Stimulated activated CD4-positive, alpha-beta T cell treated with anti-CD3 and anti-CD28 coated beads, Interleukin-4, amount 100 ng/mL, for 24 hours (primary cell): ENCODE measurements at regions not wholly inside any gene's neighbourhood (a gene's known extent, or its start where the extent isn't known, plus 50 kb on each side); places are given as distances from the start of the nearest gene placed in this dataset.

Experiments
- DNase-seq: peaks from one replicate; pipeline ENCODE4 v3.0.0-alpha.2; 2020

GRCh38 chr16:86286991-86287663 is 223.2 kb upstream of the FOXF1 start:
- no peak for DNase-seq

- DNase-seq: no peak
These were observed 222.6 kb upstream of the FOXF1 start for GRCh38 chr16:86287664-86288201.

- no peak for DNase-seq
These were observed 221.5 kb upstream of the FOXF1 start for GRCh38 chr16:86288716-86289294.

- no peak for DNase-seq
These were observed 221.0 kb upstream of the FOXF1 start for GRCh38 chr16:86289304-86289703.

- no peak for DNase-seq
These were observed 220.4 kb upstream of the FOXF1 start for GRCh38 chr16:86289907-86290306.

GRCh38 chr16:86291491-86291890 is 218.8 kb upstream of the FOXF1 start:
- no peak for DNase-seq

GRCh38 chr16:86292171-86292775 is 218.1 kb upstream of the FOXF1 start:
- DNase-seq: no peak

GRCh38 chr16:86292942-86293341 is 217.4 kb upstream of the FOXF1 start:
- no peak for DNase-seq

- DNase-seq: no peak
These were observed 216.4 kb upstream of the FOXF1 start for GRCh38 chr16:86293906-86294305.

- DNase-seq: no peak
These were observed 215.7 kb upstream of the FOXF1 start for GRCh38 chr16:86294535-86295196.

GRCh38 chr16:86296256-86296655 is 214.1 kb upstream of the FOXF1 start:
- DNase-seq: no peak

- no peak for DNase-seq
These were observed 212.9 kb upstream of the FOXF1 start for GRCh38 chr16:86297391-86297790.

GRCh38 chr16:86297866-86298757 is 212.2 kb upstream of the FOXF1 start:
- no peak for DNase-seq

GRCh38 chr16:86298758-86299134 is 211.6 kb upstream of the FOXF1 start:
- no peak for DNase-seq

GRCh38 chr16:86299882-86300610 is 210.3 kb upstream of the FOXF1 start:
- DNase-seq: no peak

GRCh38 chr16:86300746-86301481 is 209.4 kb upstream of the FOXF1 start:
- DNase-seq: no peak

- no peak for DNase-seq
These were observed 207.8 kb upstream of the FOXF1 start for GRCh38 chr16:86302421-86303109.

- DNase-seq: no peak
These were observed 206.3 kb upstream of the FOXF1 start for GRCh38 chr16:86303787-86304678.

- DNase-seq: no peak
These were observed 205.5 kb upstream of the FOXF1 start for GRCh38 chr16:86304868-86305267.

- no peak for DNase-seq
These were observed 204.9 kb upstream of the FOXF1 start for GRCh38 chr16:86305440-86305839.
